Activated CD4-positive, alpha-beta T cell treated with anti-CD3 and anti-CD28 coated beads, Interleukin-2, amount 50 U/mL, for 48 hours (primary cell): ENCODE measurements at regions not wholly inside any gene's neighbourhood (a gene's known extent, or its start where the extent isn't known, plus 50 kb on each side); places are given as distances from the start of the nearest gene placed in this dataset.

ENCODE experiments used
- DNase-seq, 2 experiments: peaks; one replicate each; pipeline ENCODE4 v3.0.0-alpha.2; 2020

DNA sequence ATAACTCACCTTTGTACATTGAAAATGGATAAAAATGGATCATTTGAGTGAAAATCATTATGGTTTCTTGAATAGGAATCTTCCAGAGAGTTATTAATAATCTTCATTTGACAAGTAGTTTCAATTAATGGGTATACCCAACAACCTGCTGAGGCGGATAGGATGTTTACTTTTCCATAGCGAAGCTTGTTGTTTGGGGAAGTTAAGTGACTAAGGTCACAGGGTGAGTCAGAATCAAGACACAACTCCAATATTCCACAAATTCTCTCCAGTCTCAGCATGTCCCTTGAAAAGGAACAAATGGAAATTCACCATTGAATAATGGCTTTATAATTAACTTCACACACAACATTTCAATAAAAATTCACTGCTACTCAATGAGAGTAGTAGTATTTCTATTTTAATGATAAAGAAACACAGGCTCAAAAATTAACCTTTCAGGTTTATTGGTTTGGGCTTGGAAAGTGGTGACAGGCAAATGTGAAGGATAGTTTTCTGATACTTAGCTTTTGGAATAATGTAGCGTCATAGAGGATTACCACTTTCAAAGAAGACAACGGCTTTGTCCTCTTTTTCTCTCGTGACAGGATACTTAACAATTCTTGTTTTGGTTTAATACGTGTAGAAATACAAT is 211.3 kb downstream of the GPD2 start:
- DNase-seq, result no peak

DNA sequence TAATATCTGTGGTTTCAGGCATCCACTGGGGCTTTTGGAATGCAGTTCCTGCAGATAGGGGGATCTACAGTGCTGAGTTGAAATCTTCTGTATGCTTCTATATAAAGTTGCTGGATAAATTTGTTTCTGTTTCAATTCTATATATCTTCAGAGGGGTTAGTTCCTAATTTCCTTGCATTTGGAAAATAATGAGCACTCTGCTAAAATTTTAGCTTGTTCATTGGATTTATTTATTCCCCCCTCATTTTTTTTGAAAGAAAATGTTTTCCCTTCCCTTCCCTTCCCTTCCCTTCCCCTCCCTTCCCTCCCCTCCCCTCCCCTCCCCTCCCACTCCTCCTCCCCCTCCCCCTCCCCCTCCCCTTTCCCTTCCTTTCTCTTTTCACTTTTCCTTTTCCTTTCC is 212.3 kb downstream of the GPD2 start:
- DNase-seq, result no peak

DNA sequence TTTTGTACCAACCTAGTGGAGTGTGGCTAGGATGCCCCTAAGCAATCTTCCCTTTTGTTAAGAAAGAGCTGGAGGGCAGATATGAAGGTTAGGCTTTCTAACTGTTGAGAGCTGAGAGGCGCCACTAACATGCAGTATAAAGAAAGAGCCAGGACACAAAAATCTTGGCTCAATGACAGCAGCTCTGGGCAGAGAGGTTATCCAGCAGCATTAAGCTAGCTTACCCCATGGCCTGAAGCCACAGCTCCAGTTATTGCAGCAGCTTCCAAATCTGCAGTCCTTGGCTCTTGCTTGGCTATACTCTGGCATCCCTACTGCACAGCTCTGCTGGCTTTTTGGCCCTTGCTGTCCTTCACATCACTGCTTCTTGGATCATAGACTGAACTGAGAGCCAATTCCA is 213.4 kb downstream of the GPD2 start:
- no peak for DNase-seq

DNA sequence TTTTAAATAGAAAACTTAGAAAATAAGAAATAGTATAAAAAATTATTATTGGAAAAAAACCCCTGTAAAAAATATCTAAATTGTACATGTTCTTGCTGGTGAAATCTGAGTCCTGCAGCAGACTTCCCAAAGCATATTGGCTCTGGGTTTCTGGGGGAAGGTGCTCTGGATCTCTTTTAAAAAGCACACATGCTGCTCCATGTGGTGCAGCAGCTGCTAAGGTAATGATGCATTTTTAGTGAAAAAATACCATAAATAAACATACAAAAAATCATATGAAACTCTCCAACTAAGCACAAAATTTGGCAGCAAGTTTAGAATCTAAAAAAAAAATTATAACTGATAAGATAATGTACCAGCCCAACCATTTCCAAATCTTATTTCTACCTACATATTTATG is 216.5 kb downstream of the GPD2 start:
- no peak for DNase-seq

DNA sequence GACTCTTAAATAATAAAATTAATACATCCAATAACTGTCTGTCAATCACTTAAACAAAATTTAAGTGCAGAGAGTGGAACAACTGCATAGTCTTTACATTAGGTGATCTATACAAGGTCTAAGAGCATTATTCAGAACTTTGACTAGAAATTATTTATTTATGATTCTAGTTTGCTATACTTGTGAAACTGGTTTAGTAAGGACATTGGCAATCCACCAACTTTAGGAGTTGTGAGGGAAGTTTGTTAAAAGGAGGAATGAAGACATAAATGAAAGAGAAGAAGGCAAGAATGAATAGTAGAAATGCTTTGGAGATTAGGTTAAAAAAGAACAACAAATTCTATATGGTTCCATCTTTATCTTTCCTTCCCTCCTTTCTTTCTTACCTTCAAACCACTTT is 217.5 kb downstream of the GPD2 start:
- DNase-seq, result no peak

DNA sequence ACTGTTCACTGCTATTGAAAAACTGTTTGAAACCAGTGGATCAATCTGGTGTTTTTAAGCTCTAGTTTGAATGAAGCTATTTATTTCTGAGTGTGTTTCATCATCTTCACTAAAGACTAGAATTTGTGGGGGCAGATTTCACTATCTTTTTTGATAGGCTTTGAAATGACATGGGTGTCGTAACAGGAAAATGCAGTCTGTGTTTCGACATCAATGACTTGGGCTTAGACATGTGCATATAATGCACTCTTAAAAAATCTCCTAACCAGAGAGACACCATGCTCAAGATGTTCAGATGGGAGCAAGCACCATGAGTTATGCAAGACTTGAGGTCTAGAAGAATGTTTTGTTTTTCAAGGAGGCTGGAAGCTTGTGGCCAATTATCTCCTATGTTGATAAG is 221.6 kb downstream of the GPD2 start:
- no peak for DNase-seq

GRCh38 chr2:156659694-156660093 is 223.5 kb downstream of the GPD2 start:
- no peak for DNase-seq

DNA sequence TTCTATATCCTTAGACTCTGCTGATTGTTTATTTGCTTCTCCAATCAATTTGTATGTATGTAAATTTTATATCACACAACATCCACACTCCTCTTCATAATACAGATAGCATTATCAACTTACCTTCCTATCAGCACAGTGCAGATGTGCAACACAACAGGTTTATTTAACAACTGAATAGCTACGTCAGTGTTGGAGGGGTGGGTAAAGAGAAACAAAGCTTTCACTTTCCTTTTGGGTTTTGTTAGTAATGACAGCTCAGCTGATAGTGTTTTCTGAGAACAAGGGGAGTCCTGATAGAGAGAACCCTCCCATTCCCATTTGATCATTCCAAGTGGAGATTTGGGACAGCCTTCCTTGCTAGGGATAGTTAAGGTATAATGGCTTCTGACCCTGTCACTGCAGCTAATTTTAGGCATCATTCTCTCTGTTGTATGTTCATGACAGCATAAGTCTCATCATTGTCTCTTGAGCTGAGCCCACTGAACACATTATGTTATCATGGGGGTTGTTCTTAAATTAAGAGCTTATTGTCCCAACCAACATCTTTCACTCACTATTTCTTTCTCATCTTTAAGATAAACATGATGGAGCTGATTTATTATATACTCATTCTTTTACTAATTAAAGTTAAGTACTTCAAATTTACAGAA is 227.7 kb downstream of the GPD2 start:
- DNase-seq, result no peak

GRCh38 chr2:156666130-156666785 is 230.1 kb downstream of the GPD2 start:
- no peak for DNase-seq

DNA sequence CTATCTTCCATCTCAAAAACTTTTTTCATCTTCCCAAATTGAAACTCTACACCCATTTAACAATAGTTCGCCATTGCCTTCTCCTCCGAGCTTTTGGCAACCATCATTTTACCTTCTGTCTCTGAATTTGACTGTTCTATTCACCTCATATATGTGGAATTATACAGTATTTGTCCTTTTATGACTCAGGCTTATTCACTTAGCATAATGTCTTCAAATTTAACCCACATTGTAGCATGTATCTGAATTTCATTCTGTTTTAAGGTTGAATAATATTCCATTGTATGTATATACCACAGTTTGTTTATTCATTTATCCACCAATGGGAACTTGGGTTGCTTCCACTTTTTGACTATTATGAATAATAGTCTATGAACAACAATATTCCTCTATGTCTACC is 233.9 kb downstream of the GPD2 start:
- DNase-seq, result no peak

GRCh38 chr2:156671706-156672361 is 235.7 kb downstream of the GPD2 start:
- DNase-seq, result no peak

GRCh38 chr2:156672556-156673332 is 236.6 kb downstream of the GPD2 start:
- no peak for DNase-seq

DNA sequence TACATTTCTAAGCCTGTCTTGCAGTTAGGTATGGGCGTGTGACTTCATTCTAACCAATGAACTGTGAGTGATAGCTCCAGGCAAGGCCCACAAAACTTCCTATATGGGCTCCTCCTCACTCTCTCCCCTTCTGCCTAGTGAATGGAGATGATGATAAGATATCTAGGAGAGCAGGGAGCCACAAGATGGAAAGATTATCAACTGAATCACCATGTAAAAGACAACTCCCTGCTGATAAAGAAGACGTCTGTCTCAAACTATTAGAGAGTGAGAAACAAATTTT is 237.1 kb downstream of the GPD2 start:
- DNase-seq, result no peak

DNA sequence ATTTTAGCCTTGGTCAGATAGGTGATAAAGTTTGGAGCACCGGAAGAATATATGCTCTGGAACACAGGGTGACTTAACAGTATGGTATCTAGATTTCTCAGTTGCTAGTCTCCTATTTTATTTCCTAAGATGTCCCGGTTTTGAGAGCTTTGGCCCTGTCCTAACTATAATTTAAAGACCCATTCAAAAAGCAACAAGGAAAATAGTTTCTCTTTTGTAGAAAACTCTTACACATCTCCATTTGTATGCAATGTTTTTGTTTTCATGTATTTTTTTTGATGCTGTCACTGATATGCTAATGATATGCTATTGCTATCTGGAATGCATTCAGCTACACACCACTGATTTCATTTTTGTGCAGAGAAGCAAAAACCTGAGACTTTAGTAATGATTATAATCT is 237.8 kb downstream of the GPD2 start:
- DNase-seq, result no peak

GRCh38 chr2:156675896-156676295 is 239.7 kb downstream of the GPD2 start:
- DNase-seq, result no peak

DNA sequence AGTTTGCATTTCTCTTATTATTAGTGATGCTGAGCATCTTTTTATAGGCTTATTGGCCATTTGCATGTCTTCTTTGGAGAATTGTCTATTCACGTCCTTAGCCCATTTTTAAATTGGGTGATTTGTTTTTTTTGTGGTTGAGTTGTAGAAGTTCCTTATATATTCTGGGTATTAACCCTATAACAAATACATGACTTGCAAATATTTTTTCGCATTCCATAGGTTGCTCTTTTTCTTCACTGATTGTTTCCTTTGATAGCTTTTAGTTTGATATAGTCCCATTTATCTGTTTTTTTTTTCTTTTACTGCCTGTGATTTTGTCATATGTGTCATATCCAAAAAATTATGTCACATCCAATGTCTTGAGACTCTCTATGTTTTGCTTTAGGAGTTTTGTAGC is 243.6 kb downstream of the GPD2 start:
- no peak for DNase-seq

GRCh38 chr2:156680266-156680665 is 244.1 kb downstream of the GPD2 start:
- DNase-seq, result no peak

- no peak for DNase-seq
Observed at GRCh38 chr2:156687126-156687525, 250.9 kb downstream of the GPD2 start.

GRCh38 chr2:156687715-156688114 is 251.5 kb downstream of the GPD2 start:
- no peak for DNase-seq

DNA sequence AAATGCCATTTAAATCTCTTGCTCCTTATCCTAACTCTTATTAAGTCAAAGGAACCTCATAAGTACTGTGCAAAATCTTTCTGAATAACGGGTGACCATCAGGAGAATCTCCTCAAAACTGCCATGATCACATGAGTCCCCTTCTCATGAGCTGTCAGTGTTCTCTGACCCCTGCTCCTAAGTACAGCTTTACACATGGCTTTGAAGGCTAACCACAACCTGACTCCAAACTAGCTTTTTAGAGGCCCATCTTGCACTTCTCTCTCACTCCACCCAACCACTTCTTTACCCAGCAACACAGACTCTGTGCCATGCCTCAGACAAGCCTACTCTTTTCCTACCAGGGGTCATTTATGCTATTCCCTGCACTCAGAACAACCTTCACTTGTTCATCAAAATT is 253.8 kb downstream of the GPD2 start:
- DNase-seq, result no peak

GRCh38 chr2:156691014-156691413 is 254.8 kb downstream of the GPD2 start:
- no peak for DNase-seq

DNA sequence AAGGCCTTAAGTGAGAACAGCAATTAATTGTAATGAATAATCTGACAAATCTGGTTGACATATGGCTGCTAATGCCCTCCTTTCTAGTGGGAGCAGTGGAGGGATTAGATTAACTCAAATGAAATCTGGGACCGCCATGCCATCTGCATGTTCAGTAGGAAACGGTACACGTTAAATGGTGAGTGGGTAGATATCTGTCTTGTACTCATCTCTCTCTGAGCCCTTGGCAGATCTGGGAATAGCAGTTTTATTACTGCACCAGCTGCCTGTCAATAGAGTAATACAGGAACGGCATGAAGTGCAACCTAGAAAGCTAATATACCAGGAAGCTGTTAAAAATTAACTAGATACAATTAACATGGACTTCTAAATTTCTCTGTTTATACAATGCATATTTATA is 258.8 kb downstream of the GPD2 start:
- DNase-seq, result no peak

- no peak for DNase-seq
Observed at GRCh38 chr2:156695595-156695994, 259.4 kb downstream of the GPD2 start.

- DNase-seq, result no peak
Observed at GRCh38 chr2:156697906-156698305, 261.7 kb downstream of the GPD2 start.
